Suprapubic skin (tissue), 4 donors: ENCODE measurements at regions not wholly inside any gene's neighbourhood (a gene's known extent, or its start where the extent isn't known, plus 50 kb on each side); places are given as distances from the start of the nearest gene placed in this dataset.

Experiments
- EP300 ChIP-seq: sonication (generic); formaldehyde crosslinking; IDR thresholded peaks from one replicate; pipeline ENCODE4 v1.6.1; 2017; ENCODE audit warnings: antibody characterized with exemption
- POLR2A ChIP-seq, 2 donors: fragments of 450-650 bp; IDR thresholded peaks; one replicate each; pipeline ENCODE4 v1.6.1; 2017; ENCODE audit warnings: antibody characterized with exemption in 2 of 2, mild to moderate bottlenecking in 2 of 2, moderate library complexity in 2 of 2
- POLR2AphosphoS5 ChIP-seq, 3 donors: sonication (generic); formaldehyde crosslinking; IDR thresholded peaks; one replicate each; pipeline ENCODE4 v1.6.1; 2017; ENCODE audit warnings: antibody characterized with exemption in 3 of 3
- TF ChIP-seq, protein P1 (sequence below), 2 donors: fragments of 200-600 bp in 1 of 2; fragments of 450-650 bp in 1 of 2; sonication (generic) in 1 of 2; IDR thresholded peaks; one replicate each; pipeline ENCODE4 v1.5.1; 2016 to 2019; ENCODE audit warnings: antibody characterized with exemption in 2 of 2, mild to moderate bottlenecking in 1 of 2, moderate library complexity in 1 of 2

- TF ChIP-seq EP300 (no peak), POLR2A (IDR thresholded peaks at IDR 0.05) (no peak), POLR2AphosphoS5 (IDR thresholded peaks at IDR 0.05) (no peak)
- TF ChIP-seq, protein P1, sequence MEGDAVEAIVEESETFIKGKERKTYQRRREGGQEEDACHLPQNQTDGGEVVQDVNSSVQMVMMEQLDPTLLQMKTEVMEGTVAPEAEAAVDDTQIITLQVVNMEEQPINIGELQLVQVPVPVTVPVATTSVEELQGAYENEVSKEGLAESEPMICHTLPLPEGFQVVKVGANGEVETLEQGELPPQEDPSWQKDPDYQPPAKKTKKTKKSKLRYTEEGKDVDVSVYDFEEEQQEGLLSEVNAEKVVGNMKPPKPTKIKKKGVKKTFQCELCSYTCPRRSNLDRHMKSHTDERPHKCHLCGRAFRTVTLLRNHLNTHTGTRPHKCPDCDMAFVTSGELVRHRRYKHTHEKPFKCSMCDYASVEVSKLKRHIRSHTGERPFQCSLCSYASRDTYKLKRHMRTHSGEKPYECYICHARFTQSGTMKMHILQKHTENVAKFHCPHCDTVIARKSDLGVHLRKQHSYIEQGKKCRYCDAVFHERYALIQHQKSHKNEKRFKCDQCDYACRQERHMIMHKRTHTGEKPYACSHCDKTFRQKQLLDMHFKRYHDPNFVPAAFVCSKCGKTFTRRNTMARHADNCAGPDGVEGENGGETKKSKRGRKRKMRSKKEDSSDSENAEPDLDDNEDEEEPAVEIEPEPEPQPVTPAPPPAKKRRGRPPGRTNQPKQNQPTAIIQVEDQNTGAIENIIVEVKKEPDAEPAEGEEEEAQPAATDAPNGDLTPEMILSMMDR (IDR thresholded peaks at IDR 0.05): no peak
Observed at GRCh38 chr3:8200996-8201395, 300.6 kb upstream of the LMCD1 start.
